ENCODE measurements at regions not wholly inside any gene's neighbourhood (a gene's known extent, or its start where the extent isn't known, plus 50 kb on each side); places are given as distances from the start of the nearest gene placed in this dataset.

DNA sequence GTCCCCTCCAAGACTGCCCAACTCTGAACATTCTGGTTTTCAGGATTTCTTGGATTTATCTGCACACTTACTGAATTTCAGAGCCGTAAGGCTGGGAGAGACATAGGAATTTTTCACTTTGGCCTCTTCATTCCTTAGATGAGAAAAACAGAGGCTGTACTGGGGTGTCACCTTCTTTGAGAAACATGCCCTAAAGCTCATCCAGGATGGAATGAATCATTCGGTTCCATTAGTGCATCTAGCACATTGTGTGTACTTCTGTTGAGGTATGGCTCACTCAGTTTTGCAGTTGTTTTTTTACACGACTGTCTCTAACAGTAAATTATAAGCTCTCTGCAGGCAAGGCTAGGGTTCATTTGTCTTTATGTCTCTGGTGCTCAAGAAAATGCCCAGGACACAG lies 383.4 kb downstream of the GATA3 start:
- no peak for DNase-seq

DNA sequence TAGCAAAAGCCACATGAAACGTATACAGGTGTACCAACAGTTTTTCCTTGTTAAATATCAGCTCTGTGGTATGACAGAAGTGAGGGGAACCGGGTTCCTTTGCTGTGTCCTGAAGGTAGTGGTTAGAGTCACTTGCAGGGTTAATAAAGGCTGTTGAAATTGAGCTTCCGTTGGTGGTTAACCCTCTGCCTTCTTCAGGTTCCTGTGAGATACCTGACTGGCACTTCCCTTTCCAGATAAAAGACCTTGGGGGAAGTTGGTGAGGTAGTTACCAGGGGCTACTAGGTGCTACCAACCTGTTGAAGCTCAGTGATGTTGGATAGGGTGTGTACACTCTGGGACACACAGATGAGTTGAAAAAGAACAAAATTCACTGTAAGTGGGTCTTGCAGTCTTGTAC lies 384.1 kb downstream of the GATA3 start:
- peak; percentile 8 to 58 for DNase-seq

DNA sequence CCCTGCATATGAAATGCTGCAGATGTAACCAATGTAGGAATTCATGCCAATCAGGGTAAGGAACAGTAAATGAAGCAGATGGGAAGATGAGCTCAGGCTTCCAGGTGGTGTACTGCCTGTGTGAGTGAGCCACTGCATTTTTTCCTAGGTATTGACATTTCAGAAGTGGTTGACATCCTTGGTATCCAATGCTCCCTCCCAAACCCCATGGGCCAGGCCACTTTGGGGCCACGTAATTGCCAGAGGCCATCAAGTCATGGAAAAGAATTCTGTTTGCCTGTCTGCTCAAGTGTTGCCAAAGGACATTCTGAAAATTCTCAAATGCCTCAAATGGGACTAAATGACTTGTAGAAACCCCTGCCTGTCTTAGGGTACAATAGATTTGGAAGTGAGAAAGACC lies 384.6 kb downstream of the GATA3 start:
- DNase-seq: no peak

DNA sequence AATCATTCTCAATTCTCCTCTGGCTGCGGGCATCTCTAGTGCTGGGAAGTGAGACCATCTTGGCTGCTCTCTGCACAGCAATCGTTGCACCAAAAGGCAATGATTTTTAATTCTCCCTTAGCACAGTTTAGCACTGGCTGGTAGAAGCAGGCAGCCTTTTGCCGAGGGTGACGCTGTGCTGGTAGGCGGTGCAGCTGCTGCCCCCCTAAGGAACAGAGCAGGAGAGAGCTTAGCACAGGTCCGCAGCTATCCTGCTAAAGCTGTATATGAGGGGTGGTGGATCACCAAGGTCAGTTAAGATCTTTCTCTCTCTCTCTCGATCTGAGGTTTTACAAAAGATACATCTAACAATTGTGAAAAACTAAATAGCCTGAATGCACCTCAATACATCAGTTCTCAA lies 390.1 kb downstream of the GATA3 start:
- DNase-seq: peak; percentile 29 to 52

DNA sequence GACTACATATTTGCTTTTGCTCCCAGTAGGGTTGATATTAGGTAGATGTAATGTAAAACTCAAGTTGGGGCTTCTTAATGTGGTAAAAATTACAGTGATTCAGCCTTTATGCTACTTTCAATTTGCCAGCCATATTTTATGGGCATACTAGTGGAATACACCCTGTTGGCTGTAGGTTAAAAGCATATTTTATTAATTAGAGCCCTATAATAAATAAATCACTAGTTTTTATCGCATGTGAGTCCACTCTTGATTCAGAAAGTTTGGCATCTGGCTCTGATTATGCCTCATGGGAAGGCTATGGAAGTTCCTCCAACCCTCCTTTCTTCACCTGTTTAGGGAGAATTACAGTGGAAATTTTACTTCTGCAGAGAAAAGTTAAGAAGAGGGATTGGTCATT lies 390.9 kb downstream of the GATA3 start:
- no peak for DNase-seq

DNA sequence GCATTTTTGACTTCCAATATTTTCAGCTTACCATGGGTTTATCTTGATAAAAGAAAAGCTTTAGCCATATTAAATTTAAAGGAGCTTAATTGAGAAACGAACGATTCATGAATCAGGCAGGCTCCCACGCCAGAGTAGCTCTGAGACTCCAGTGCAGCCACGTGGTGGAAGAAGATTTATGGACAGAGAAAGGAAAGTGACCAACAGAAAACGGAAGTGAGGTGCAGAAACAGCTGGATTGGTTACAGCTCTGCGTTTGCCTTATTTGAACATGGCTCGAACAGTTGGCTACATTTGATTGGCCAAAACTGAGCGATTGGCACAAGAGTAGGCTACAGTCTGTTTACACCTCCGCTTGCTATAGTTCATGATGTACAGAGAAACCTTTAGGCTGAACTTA lies 395.4 kb downstream of the GATA3 start:
- DNase-seq: no peak

DNA sequence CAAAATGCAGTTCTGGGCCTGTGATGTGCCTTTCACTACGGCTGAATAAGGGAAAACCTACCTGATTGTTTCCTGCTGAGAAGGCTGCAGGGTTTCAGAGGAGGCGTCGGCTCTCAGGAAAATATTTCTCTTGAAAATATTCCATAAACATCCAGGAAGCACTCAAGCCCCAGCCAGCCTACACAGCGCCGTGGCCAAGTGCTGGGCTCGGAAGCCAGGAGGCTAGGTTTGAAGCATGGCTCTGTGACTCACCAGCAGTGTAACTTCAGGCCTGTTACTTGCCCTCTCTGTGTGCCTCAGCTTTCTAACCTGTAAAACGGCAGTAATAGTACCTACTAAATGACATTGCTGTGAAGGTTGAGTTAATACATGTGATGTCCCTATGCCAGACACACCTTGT lies 399.1 kb downstream of the GATA3 start:
- no peak for DNase-seq

DNA sequence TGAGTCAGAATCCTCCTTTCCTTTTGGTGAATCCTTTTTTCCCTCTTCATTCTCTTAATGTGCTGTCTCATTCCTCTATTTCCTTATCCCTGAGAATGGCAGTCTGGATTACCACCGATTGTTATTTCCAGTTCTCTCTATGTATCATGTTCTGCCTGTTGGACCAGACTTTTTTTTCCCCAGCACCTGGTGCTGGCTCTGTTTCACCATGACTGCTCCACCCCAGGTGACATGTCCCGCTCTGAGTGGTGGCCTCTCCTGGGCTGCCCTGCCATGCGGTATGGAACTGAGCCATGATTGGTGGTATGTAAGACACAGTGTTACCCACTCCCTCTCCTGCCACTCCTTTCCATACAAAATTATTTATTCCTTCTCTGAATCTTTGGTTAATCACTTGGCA lies 399.9 kb downstream of the GATA3 start:
- DNase-seq: no peak

DNA sequence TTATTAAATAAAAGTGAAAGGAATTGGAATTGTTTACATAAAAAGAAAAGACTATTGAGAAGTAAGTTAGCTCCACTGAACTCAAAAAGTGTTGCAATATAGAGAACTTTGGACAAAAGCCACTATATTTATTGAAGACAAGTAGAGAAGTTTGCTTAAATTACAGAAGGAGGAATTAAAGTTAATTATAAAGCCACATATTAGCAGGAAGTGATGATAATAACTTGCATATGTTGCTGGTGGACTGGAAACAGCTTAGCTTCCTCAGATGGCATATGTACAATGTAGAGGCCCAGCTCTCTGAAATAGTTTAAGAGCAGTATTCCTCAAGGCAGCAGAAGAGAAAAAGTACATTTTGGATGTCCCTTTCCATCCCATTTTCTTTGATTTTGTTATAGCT lies 400.7 kb downstream of the GATA3 start:
- DNase-seq: no peak

DNA sequence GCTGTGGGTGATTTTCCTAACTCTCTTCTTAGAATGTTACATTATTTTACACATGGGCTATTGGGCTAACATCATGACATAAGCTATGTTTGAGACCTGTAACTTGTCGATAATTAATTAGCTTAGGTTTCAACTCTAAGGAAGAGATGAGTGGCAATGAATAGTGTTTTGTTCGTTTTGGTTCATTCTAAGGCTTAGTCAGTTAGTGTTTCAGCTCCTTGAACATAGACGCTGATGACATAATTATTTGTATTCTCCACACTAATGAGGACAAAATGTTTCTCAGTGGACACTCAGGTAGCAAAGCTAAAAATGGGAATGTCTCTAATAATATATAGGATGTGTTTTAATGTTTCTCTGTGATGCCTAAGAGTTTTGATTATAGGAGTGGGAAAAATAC lies 401.9 kb downstream of the GATA3 start:
- DNase-seq: no peak

DNA sequence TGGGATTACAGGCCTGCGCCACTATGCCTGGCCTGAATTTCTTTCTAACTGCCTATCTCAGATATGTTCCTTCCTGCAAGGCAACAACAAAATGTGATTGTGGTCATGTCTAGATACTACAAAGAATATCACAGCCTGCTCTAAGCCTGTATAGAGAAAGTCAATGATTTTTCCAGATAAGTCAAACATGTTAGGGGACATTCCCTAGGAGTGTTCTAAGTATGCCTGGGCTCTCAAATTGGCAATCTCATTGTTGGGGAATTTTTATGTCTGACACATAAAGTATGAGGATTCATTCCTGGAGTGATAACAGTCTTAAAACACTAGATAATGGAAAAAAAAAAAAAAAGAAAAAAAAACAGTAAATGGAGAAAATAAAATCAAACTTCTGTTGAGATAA lies 406.1 kb downstream of the GATA3 start:
- DNase-seq: no peak

DNA sequence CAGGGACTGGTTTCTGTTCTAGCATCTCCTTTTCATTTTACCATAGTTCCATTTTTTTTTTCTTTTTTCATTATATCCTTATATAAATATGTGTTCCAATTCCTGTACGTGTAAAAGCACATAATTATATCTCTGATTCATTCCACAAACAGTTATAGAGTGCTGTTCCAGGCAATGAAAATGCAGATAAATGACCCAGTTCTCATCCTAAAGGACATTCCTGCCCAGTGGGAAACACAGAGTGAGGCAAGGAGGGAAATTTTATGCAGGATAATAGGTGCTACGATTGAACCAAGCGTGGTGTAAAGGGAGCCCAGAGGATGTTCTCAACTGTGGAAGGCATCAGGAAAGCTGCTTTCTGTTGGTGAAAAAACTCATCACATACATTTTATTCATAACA lies 408.1 kb downstream of the GATA3 start:
- DNase-seq: no peak

DNA sequence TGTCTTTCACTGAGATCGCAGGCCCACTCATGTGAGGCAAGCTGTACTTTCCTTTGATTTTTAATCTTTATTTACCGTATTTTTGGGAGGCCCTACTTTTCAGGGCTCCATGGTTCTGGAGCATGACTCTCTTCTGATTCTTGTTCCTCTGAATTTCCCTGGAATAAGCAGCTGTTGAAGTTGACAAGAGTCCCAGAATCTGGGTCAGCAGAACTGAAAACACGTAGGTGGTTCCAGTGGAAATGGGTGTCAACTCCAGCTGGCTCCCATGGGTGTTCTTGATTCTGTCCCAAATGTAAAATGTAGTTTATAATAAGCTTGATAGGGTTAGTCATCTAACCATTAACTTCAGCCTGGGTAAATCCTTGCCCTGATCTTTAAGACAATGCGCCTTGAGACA lies 409.4 kb downstream of the GATA3 start:
- no peak for DNase-seq

DNA sequence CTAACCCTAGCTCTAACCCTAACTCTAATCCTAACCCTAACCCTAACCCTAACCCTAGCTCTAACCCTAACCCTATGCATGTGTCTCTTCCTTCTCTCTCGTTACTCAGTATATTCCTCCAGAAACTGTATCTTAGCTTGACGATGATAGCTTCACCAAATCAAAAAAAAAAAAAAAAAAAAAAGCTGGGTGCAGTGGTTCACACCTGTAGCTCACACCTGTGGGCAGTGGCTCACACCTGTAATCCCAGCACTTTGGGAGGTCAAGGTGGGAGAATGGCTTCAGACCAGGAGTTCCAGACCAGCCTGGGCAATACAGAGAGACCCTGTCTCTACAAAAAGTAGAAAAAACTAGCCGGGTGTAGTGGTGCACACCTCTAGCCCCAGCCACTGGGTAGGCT lies 414.0 kb downstream of the GATA3 start:
- no peak for DNase-seq

DNA sequence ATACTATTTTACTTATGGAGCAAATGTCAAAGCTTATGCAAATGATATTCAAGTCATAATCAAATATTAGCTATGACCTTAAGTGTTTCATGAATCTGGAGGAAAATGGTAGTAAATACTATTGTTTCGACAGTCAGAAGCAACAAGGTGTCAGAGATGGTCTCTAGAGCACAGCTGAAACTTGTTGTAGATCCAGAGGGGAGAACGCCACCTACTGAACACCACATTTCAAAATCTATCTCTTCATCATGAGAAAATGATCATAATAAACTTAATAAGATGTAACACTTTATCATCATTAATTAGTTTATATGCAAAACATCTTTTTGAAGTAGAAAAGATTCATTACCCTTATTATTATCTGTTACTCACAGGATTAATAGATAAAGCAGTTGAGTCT lies 418.7 kb downstream of the GATA3 start:
- DNase-seq: peak; percentile 7 to 65

DNA sequence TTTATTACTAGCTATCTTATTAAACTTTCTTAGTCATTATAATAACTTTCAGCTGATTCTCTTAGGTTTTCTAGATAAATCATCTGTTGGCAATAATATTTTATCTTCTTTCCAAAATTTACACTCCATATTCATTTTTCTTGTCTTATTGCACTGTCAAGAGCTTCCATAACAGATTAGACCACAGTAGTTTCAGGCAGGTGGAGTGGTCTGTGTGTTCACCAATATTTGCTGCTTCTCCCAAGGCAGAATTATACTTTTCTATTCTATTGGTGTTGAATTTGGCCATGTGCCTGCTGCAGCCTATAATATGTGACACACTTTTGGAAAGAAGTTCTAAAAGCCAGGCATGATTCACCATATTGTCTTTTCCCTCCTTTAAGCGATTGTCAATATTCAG lies 422.8 kb downstream of the GATA3 start:
- no peak for DNase-seq

DNA sequence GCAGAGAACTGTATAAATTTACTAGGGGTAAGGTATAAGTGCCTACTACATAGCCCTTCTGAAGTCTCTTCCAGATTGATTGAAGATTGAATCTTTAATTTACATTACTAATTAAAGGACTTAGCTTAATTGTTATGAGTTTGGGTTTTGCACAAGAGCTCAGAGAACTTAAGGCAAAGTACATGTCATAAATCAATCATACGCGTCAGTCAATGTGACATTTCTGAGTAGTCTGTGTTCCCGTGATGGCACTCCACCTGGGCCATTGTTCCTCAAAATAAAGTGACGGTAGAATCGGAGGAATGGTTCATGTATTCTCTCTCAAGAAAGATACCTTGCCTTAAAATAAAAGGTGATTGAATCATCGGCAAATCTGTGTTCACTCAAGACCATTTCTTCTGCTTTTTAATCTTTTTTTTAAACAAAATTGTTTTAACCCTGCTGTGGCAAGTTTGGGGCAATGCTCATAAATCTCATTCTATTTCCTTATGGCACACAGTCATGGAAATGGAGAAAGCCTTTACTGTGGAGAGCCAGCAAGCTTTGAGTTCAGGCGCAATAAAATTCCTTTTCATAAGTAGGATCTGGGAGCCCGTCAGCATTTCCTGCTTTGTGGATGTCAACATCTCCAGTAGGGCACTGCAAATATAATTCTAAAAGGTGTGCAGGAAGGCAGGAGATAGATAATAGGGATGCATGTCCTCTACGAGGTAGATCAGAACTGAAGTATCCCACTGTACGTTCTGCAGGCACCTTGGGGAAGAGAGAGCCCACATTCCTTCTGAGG lies 427.4 kb downstream of the GATA3 start:
- no peak for DNase-seq

DNA sequence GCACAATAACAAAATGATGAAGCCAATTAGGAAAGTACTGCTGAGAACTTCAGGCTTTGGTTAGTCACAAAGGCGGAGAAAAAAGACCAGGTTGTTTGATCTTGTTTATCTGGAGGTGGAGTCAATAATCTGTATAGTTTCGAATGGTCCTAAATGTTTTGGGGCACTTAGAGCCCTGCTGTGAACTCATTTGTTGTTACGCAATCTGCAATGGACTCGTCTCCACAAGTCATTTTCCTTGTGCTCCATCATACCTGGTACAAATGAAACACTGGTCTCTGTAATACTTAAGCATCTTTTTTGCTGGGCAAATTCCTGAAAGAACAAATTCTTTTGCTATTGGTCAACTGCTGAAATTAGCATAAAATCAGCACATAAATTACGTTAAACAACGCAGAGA lies 430.5 kb downstream of the GATA3 start:
- DNase-seq: no peak

DNA sequence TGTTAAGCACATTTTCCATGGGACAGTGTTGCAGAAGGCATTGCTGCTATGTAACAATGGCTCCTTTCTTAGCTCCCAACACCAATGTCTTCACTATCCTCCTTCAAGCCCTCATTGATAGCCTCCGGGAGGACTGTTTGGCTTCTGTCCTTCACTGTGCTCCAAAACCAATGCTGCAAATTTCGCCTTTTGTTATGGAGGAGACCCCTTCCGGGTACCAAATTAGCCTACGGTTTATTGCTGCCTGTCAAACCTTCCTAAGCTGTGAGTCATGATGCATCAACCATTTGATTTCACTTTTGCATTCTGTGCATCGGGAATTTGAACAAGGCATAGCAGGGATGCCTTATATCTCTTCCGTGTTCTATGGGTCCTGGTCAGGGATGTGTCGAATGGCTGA lies 432.9 kb downstream of the GATA3 start:
- no peak for DNase-seq

DNA sequence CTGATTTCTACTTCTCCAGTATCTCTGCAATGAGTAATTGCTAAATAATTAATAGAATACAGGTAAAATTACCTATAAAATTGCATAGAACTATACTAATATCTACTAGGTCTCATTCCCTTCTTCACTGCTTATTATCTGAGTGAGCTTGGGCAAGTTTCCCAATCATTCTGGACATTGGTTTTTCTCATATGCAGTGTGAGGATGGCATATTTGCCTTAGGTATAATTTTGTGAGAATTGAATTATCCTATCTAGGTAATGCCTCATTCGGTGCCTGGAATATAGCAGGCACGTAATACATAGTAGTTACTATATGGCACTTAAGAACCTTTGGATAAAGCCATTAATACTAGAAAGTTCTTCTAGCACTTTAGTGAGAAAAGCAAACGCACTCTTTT lies 434.7 kb downstream of the GATA3 start:
- no peak for DNase-seq

DNA sequence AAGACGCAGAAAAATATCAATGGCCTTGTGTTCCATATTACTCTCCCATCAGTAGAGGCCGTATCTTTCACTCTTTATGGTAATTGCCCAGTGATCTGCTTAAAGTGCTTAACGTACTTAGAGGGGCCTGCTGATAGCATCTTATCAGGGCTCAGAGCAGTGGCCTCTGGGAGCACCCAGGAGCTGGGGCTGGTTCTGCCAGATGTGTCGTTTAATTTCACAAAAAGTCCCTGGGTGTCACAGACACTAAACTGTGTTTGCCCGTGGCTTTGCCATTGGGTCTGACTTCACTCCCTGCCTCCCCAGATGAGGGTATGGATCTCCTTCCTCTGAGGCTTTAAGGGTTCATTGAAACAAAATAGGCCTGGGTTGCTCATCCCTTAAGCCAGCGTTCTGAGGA lies 435.3 kb downstream of the GATA3 start:
- no peak for DNase-seq

DNA sequence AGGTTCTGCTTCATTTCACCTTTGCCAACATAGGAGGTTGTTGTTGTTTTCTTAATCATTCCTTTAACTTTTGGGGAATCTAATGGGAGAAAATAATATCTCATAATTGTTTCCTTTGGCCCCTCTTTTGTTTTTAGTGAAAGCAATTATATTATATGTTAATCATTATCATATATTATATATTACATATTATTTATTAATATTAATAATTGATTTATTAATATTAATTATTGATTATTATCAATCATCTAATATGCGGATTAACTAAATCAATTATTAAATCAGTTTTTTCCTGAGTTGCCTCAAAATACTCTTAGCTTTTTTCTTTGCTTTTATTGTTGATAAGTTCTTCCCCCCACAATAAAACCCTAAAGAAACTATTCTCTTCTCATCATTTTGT lies 443.8 kb downstream of the GATA3 start:
- DNase-seq: no peak

DNA sequence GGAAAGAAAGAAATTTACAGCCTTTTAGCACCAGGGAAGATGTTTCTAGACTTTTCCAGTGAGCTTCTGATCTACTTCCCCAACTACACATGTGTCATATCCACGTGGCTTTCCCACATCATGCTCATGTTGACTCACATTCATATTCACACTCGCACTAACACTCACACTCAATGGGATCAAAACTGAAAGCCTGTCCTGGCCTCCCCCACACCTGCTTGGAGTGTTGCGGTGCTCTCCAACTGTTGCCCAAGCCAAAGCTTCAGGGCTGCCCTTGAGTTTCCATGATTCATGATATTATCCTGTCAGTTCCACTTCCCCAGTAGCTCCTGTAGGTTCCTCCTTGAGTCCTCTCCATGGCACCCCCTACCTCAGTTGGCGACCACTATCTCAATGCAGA lies 444.4 kb downstream of the GATA3 start:
- DNase-seq: no peak

DNA sequence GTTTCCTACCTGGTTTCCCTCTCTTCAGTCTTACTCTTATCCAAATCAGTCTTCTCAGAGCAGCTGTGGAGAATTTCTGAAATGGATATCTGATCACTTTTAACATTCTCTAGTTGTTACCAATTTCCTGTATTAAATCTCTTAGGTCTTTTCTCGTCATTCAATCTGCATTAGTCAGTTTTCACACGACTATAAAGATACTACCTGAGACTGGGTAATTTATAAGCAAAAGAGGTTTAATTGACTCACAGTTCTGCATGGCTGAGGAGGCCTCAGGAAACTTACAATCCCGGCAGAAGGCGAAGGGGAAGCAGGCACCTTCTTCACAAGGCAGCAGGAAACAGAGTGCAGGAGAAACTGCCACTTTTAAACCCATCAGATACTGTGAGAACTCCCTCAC lies 444.8 kb downstream of the GATA3 start:
- DNase-seq: no peak

DNA sequence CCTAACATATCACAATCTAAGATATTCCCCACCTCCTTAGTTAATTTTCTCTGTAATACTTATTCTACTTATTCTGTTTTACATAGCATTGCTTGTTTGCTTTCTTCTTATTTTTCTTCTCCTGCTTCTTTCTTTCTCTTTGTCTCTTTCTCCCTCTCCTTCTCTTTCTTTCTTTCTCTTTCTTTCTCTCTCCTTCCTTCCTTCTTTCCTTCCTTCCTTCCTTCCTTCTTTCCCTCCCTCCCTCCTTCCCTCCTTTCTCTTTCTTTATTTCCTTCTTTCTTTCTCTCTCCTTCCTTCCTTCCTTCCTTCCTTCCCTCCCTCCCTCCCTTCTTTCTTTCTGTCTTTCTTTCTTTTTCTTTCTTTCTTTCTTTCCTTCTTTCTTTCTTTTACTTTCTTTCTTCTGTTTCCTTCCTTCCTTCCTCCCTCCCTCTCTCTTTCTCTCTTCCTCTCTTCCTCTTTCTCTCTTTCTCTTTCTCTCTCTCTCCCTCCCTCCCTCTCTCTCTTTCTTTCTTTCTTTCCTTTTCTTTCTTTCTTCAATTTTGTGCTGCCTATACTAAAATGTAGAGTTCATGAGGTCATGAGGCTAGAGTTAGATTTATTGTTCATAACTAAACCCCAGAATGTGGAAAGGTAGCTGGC lies 445.4 kb downstream of the GATA3 start:
- DNase-seq: no peak

Measured in CD4-positive, alpha-beta T cell treated with Interferon alpha-2 for 1 hour (primary cell).